WTC11 (cell line): ENCODE measurements at regions not wholly inside any gene's neighbourhood (a gene's known extent, or its start where the extent isn't known, plus 50 kb on each side); places are given as distances from the start of the nearest gene placed in this dataset.

Experiments used
- NFE2L1 ChIP-seq: sonication (generic); formaldehyde crosslinking; IDR thresholded peaks from 2 replicates; pipeline ENCODE4 v1.8.1; 2023; ENCODE audit warnings: missing genetic modification reagents
- NR1H2 ChIP-seq: sonication (generic); formaldehyde crosslinking; IDR thresholded peaks from 2 replicates; pipeline ENCODE4 v1.9.0; 2021; ENCODE audit warnings: mild to moderate bottlenecking, moderate library complexity, missing genetic modification reagents
- TF ChIP-seq, protein P1 (sequence below): sonication (generic); formaldehyde crosslinking; IDR thresholded peaks from 2 replicates; pipeline ENCODE4 v1.8.1; 2023; ENCODE audit warnings: mild to moderate bottlenecking, missing genetic modification reagents, moderate library complexity
- TF ChIP-seq, protein P2 (sequence below): fragments of 200-600 bp; IDR thresholded peaks from 2 replicates; pipeline ENCODE4 v1.8.0; 2022; ENCODE audit warnings: antibody characterized with exemption

DNA sequence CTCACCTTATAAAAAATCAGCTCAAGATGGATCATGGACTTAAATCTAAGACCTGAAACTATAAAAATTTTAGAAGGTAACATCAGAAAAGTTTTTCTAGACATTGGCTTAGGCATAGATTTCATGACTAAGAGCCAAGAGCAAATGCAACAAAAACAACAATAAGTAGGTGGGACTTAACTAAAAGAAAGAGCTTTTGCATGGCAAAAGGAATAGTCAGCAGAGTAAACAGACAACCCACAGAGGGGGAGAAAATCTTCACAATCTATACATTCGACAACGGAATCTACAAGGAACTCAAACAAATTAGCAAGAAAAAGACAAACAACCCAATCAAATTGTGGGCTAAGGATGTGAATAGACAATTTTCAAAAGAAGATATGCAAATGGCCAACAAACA lies 368.4 kb upstream of the KIF2B start:
- TF ChIP-seq, protein P1, sequence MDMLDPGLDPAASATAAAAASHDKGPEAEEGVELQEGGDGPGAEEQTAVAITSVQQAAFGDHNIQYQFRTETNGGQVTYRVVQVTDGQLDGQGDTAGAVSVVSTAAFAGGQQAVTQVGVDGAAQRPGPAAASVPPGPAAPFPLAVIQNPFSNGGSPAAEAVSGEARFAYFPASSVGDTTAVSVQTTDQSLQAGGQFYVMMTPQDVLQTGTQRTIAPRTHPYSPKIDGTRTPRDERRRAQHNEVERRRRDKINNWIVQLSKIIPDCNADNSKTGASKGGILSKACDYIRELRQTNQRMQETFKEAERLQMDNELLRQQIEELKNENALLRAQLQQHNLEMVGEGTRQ (CRISPR knock-in tag) = no peak
- TF ChIP-seq, protein P2, sequence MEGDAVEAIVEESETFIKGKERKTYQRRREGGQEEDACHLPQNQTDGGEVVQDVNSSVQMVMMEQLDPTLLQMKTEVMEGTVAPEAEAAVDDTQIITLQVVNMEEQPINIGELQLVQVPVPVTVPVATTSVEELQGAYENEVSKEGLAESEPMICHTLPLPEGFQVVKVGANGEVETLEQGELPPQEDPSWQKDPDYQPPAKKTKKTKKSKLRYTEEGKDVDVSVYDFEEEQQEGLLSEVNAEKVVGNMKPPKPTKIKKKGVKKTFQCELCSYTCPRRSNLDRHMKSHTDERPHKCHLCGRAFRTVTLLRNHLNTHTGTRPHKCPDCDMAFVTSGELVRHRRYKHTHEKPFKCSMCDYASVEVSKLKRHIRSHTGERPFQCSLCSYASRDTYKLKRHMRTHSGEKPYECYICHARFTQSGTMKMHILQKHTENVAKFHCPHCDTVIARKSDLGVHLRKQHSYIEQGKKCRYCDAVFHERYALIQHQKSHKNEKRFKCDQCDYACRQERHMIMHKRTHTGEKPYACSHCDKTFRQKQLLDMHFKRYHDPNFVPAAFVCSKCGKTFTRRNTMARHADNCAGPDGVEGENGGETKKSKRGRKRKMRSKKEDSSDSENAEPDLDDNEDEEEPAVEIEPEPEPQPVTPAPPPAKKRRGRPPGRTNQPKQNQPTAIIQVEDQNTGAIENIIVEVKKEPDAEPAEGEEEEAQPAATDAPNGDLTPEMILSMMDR = no peak
- TF ChIP-seq NFE2L1 (no peak), NR1H2 (CRISPR knock-in tag) (no peak)
